ENCODE measurements at regions not wholly inside any gene's neighbourhood (a gene's known extent, or its start where the extent isn't known, plus 50 kb on each side); places are given as distances from the start of the nearest gene placed in this dataset.

DNA sequence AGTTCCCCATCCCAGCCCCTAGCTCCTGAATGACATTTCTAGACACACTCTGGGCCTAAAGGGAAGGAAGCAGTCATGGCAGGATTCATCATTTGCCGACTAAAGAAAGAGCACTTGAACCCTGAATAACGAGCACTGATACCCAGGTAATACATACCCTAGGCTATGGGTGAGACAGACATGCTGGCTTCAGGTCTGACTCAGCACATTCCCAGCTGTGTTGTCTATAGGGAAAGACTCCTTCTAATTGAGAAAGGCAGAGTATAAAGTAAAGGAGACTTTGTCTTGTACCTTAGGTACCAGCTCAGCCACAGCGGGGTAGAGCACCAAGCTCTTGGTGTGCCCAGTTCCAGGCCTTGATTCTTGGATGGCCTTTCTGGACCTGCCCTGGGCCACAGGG, 870.5 kb downstream of the PDCD6IP start:
- TF ChIP-seq POLR2AphosphoS5 (IDR thresholded peaks at IDR 0.05; ENCODE audit: low read depth, low read length), result no peak
- no peak for TF ChIP-seq TAF1 (IDR thresholded peaks at IDR 0.05; ENCODE audit: borderline replicate concordance, low read depth, low read length)

All from GM12892 (cell line).